SU-DHL-6 (cell line): ENCODE measurements at regions not wholly inside any gene's neighbourhood (a gene's known extent, or its start where the extent isn't known, plus 50 kb on each side); places are given as distances from the start of the nearest gene placed in this dataset.

Experiments
- H2AFZ ChIP-seq: fragments of 200-600 bp; sonication (generic); 2 replicates; pipeline ENCODE4 v1.6.1; 2014; ENCODE audit warnings: low read depth, mild to moderate bottlenecking, moderate library complexity, mixed read lengths, antibody characterized with exemption, low read length; ENCODE audit not compliant: severe bottlenecking
- H3F3A ChIP-seq: fragments of 200-600 bp; shearing (Covaris generic); 2 replicates; pipeline ENCODE4 v1.6.0; 2016; ENCODE audit warnings: antibody characterized with exemption, mild to moderate bottlenecking; ENCODE audit not compliant: insufficient read depth
- H3K27ac ChIP-seq: fragments of 200-600 bp; sonication (generic); 2 replicates; pipeline ENCODE4 v1.5.1; 2016; ENCODE audit warnings: low read depth, mild to moderate bottlenecking, low read length, moderate library complexity, mixed read lengths
- H3K27me3 ChIP-seq: fragments of 200-600 bp; sonication (generic), shearing (Covaris generic); 2 replicates; pipeline ENCODE4 v1.6.0; 2014; ENCODE audit warnings: mild to moderate bottlenecking, low read length
- H3K36me3 ChIP-seq: fragments of 200-600 bp; sonication (generic); 2 replicates; pipeline ENCODE4 v1.6.1; 2014; ENCODE audit warnings: mild to moderate bottlenecking, low read length, mixed read lengths
- H3K4me2 ChIP-seq: fragments of 300-600, 200-600 bp; shearing (Covaris generic), sonication (generic); 2 replicates; pipeline ENCODE4 v1.6.0; 2014; ENCODE audit warnings: low read length, low read depth, mild to moderate bottlenecking; ENCODE audit not compliant: poor library complexity, severe bottlenecking
- H3K4me3 ChIP-seq: fragments of 200-600 bp; sonication (generic); 2 replicates; pipeline ENCODE4 v1.5.1; 2014; ENCODE audit warnings: antibody characterized with exemption, low read length, mild to moderate bottlenecking, mixed read lengths; ENCODE audit not compliant: insufficient read depth, poor library complexity, severe bottlenecking
- H3K79me2 ChIP-seq: fragments of 200-600 bp; sonication (generic); 2 replicates; pipeline ENCODE4 v1.6.1; 2014; ENCODE audit warnings: mild to moderate bottlenecking, low read length, moderate library complexity; ENCODE audit not compliant: insufficient read depth
- H3K9ac ChIP-seq: fragments of 200-600 bp; sonication (generic); 2 replicates; pipeline ENCODE4 v1.7.0; 2014; ENCODE audit warnings: mild to moderate bottlenecking, low read length
- H3K9me2 ChIP-seq: fragments of 200-600 bp; sonication (generic); replicated peaks from 2 replicates; pipeline ENCODE4 v1.6.1; 2014; ENCODE audit warnings: low read length; ENCODE audit not compliant: insufficient read depth
- H3K9me3 ChIP-seq: fragments of 200-600 bp; sonication (generic); 2 replicates; pipeline ENCODE4 v1.6.1; 2014; ENCODE audit warnings: low read length, mixed read lengths; ENCODE audit not compliant: insufficient read depth
- H4K20me1 ChIP-seq: fragments of 200-600 bp; sonication (generic); 2 replicates; pipeline ENCODE4 v1.6.1; 2014; ENCODE audit warnings: low read depth, mild to moderate bottlenecking, antibody characterized with exemption, low read length, moderate library complexity, mixed read lengths
- EZH2phosphoT487 ChIP-seq: fragments of 200-600 bp; sonication (generic), shearing (Covaris generic); conservative IDR thresholded peaks from 2 replicates; pipeline ENCODE4 v1.6.1; 2018; ENCODE audit warnings: mild to moderate bottlenecking, antibody characterized with exemption, low read length, moderate library complexity, mixed read lengths
- TF ChIP-seq, protein P1 (sequence below): fragments of 200-600 bp; sonication (generic); IDR thresholded peaks from one replicate; pipeline ENCODE4 v1.5.1; 2017; ENCODE audit warnings: antibody characterized with exemption, mild to moderate bottlenecking, low read length, moderate library complexity; ENCODE audit not compliant: insufficient read depth, poor library complexity, severe bottlenecking

DNA sequence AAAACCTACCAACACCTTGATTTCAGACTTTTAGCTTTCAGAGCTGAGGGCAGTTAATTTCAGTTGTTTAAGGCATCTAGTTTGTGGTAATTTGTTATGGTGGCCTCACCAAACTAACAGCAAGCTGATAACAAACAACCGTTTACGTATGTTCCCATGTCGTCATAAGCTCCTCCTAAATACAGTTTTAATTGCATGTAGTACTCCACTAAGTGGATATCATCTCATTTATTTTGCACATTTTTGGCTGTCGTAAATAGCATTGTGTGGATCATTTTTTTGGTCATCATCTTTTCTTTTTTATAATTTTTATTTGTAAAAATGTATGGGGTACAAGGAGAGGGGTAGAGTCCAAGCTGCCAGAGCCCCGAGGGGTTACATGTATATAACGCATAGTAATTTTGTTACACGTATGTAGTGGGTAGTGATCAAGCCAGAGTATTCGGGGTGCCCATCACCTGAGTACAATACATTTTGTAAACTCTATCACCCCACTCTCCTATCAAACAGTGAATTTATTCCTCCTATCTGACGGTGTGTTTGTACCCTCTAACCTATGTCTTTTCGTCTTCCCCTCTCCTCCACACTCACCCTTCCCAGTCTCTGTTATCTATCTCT is 89.2 kb upstream of the MYCN start:
- Histone ChIP-seq H3K4me3 (no peak overlapping the region), H4K20me1 (no peaks in the 10 kb centered on the region), H3K27me3 (no peaks in the 10 kb centered on the region), H3K9ac (no peak overlapping the region), H3K9me2 (no peaks in the 10 kb centered on the region), H3K4me2 (no peak overlapping the region), H3K27ac (no peak overlapping the region), H3K36me3 (no peaks in the 10 kb centered on the region), H3K9me3 (no peaks in the 10 kb centered on the region), H3K79me2 (no peaks in the 10 kb centered on the region), H2AFZ (no peak overlapping the region), H3F3A (no peaks in the 10 kb centered on the region)
- TF ChIP-seq, protein P1, sequence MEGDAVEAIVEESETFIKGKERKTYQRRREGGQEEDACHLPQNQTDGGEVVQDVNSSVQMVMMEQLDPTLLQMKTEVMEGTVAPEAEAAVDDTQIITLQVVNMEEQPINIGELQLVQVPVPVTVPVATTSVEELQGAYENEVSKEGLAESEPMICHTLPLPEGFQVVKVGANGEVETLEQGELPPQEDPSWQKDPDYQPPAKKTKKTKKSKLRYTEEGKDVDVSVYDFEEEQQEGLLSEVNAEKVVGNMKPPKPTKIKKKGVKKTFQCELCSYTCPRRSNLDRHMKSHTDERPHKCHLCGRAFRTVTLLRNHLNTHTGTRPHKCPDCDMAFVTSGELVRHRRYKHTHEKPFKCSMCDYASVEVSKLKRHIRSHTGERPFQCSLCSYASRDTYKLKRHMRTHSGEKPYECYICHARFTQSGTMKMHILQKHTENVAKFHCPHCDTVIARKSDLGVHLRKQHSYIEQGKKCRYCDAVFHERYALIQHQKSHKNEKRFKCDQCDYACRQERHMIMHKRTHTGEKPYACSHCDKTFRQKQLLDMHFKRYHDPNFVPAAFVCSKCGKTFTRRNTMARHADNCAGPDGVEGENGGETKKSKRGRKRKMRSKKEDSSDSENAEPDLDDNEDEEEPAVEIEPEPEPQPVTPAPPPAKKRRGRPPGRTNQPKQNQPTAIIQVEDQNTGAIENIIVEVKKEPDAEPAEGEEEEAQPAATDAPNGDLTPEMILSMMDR, result no peak
- TF ChIP-seq EZH2phosphoT487, result no peak

DNA sequence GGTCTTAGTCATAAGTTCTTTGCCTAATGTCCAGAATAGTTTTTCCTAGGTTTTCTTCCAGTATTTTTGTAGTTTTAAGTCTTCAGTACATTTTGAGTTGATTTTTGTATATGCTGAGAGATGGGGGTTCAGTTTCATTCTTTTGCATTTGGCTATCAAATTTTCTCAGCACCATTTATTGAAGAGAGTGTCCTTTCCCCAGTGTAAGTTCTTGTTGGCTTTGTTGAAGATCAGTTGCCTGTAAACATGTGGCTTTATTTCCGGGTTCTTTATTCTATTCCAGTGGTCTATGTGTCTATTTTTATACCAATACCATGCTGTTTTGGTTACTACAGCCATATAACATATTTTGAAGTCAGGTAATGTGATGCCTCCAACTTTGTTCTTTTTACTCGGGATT is 87.5 kb upstream of the MYCN start:
- Histone ChIP-seq H3K4me3 (no peak overlapping the region), H3K4me2 (no peak overlapping the region), H3K36me3 (no peaks in the 10 kb centered on the region), H3F3A (no peaks in the 10 kb centered on the region), H3K9ac (no peak overlapping the region), H3K27ac (no peak overlapping the region), H3K27me3 (no peaks in the 10 kb centered on the region), H2AFZ (no peak overlapping the region), H4K20me1 (no peaks in the 10 kb centered on the region), H3K9me2 (no peaks in the 10 kb centered on the region), H3K9me3 (no peaks in the 10 kb centered on the region), H3K79me2 (no peaks in the 10 kb centered on the region)
- no peak for TF ChIP-seq EZH2phosphoT487
- TF ChIP-seq, protein P1, result no peak

- H3K27ac ChIP-seq, result no peak overlapping the region
- H4K20me1 ChIP-seq, result no peaks in the 10 kb centered on the region
- H3K9me2 ChIP-seq, result no peaks in the 10 kb centered on the region
- no peak overlapping the region for H3K9ac ChIP-seq
- no peaks in the 10 kb centered on the region for H3F3A ChIP-seq
- no peak overlapping the region for H3K4me3 ChIP-seq
- H3K79me2 ChIP-seq, result no peaks in the 10 kb centered on the region
- TF ChIP-seq, protein P1, result no peak
- no peak for TF ChIP-seq EZH2phosphoT487
- no peaks in the 10 kb centered on the region for H3K36me3 ChIP-seq
- H3K4me2 ChIP-seq, result no peak overlapping the region
- no peaks in the 10 kb centered on the region for H3K9me3 ChIP-seq
- no peaks in the 10 kb centered on the region for H3K27me3 ChIP-seq
- H2AFZ ChIP-seq, result no peak overlapping the region
These were observed 86.4 kb upstream of the MYCN start for GRCh38 chr2:15853903-15854302.

DNA sequence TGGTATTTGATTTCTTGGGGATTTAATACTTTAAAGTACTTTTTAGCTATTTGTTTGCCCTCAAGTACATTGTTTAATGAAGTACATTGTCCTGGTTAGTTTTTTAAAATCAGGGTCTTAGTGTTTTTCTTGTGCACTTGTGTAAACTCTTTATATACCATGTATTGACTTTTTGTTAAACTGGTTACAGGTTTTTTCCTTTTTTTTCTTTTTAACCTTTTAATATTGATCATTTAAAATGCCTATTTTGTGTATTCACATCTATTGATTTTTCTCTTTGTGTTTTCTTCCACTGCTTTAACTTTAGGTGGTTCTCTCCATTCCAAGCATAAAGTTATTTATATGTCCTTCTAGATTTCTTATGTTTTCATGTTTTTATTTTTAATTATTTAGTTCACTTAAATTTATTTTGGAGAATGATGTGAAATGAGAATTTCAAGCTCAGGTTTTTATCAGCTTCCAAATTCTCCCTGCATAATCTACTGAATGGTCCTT is 84.5 kb upstream of the MYCN start:
- H3K9ac ChIP-seq, result no peak overlapping the region
- H3K4me2 ChIP-seq, result no peak overlapping the region
- H3F3A ChIP-seq, result no peaks in the 10 kb centered on the region
- no peak overlapping the region for H3K4me3 ChIP-seq
- H4K20me1 ChIP-seq, result no peaks in the 10 kb centered on the region
- H2AFZ ChIP-seq, result no peak overlapping the region
- no peaks in the 10 kb centered on the region for H3K36me3 ChIP-seq
- no peaks in the 10 kb centered on the region for H3K9me2 ChIP-seq
- TF ChIP-seq, protein P1, result no peak
- no peak for TF ChIP-seq EZH2phosphoT487
- no peaks in the 10 kb centered on the region for H3K27me3 ChIP-seq
- no peak overlapping the region for H3K27ac ChIP-seq
- no peaks in the 10 kb centered on the region for H3K9me3 ChIP-seq
- H3K79me2 ChIP-seq, result no peaks in the 10 kb centered on the region
